HG03558 (cell line): ENCODE measurements at regions not wholly inside any gene's neighbourhood (a gene's known extent, or its start where the extent isn't known, plus 50 kb on each side); places are given as distances from the start of the nearest gene placed in this dataset.
"Not testable (repeated sequence)": the region's sequence is repeated elsewhere in the genome, so short reads cannot be mapped to it uniquely, and the experiment has no call there.

Experiments used
- ATAC-seq: cut with Tn5 transposase; IDR thresholded peaks from one replicate; pipeline ENCODE4 v1.9.1; 2021; ENCODE audit warnings: moderate number of reproducible peaks; ENCODE audit not compliant: unreplicated experiment; ENCODE audit errors: extremely low read depth

GRCh38 chr3:80424951-80425350 is 657.2 kb upstream of the ROBO1 start:
- ATAC-seq, result no peak

GRCh38 chr3:80408030-80408721 is 640.4 kb upstream of the ROBO1 start:
- no peak for ATAC-seq

- ATAC-seq, result no peak
Observed at GRCh38 chr3:80405618-80406017, 637.8 kb upstream of the ROBO1 start.

- no peak for ATAC-seq
Observed at GRCh38 chr3:80395023-80395422, 627.2 kb upstream of the ROBO1 start.

- no peak for ATAC-seq
Observed at GRCh38 chr3:80391573-80391972, 623.8 kb upstream of the ROBO1 start.

GRCh38 chr3:80384811-80385210 is 617.0 kb upstream of the ROBO1 start:
- no peak for ATAC-seq

- ATAC-seq, result no peak
Observed at GRCh38 chr3:80374423-80374822, 606.6 kb upstream of the ROBO1 start.

GRCh38 chr3:80368616-80369015 is 600.8 kb upstream of the ROBO1 start:
- no peak for ATAC-seq

- no peak for ATAC-seq
Observed at GRCh38 chr3:80366808-80367548, 599.2 kb upstream of the ROBO1 start.

GRCh38 chr3:80357761-80358160 is 590.0 kb upstream of the ROBO1 start:
- ATAC-seq, result no peak

GRCh38 chr3:80355144-80355543 is 587.3 kb upstream of the ROBO1 start:
- ATAC-seq, result no peak

- no peak for ATAC-seq
Observed at GRCh38 chr3:80351201-80351600, 583.4 kb upstream of the ROBO1 start.

- ATAC-seq, result no peak
Observed at GRCh38 chr3:80350771-80351170, 583.0 kb upstream of the ROBO1 start.

GRCh38 chr3:80338366-80338765 is 570.6 kb upstream of the ROBO1 start:
- ATAC-seq, result no peak

GRCh38 chr3:80334534-80334933 is 566.7 kb upstream of the ROBO1 start:
- no peak for ATAC-seq

GRCh38 chr3:80331494-80332170 is 563.8 kb upstream of the ROBO1 start:
- ATAC-seq, result no peak

- not testable (repeated sequence) for ATAC-seq
Observed at GRCh38 chr3:80314541-80314940, 546.7 kb upstream of the ROBO1 start.

- no peak for ATAC-seq
Observed at GRCh38 chr3:80308637-80309036, 540.8 kb upstream of the ROBO1 start.

- no peak for ATAC-seq
Observed at GRCh38 chr3:80307844-80308243, 540.0 kb upstream of the ROBO1 start.

- no peak for ATAC-seq
Observed at GRCh38 chr3:80297720-80298119, 529.9 kb upstream of the ROBO1 start.

- ATAC-seq, result no peak
Observed at GRCh38 chr3:80285388-80285787, 517.6 kb upstream of the ROBO1 start.
